Ascending aorta (tissue), 2 donors: ENCODE measurements at regions not wholly inside any gene's neighbourhood (a gene's known extent, or its start where the extent isn't known, plus 50 kb on each side); places are given as distances from the start of the nearest gene placed in this dataset.

ENCODE experiments used
- DNase-seq, 2 donors: peaks; one replicate each; pipeline ENCODE4 v3.0.0-alpha.2; 2019; ENCODE audit warnings: low spot score in 2 of 2
- H3K27ac ChIP-seq, 2 donors: fragments of 200-600 bp; sonication (generic); one replicate each; pipeline ENCODE4 v1.5.1; 2016 to 2017; ENCODE audit warnings: mild to moderate bottlenecking in 1 of 2
- H3K27me3 ChIP-seq: fragments of 200-600 bp; sonication (generic); one replicate; pipeline ENCODE4 v1.5.1; 2017
- H3K36me3 ChIP-seq, 2 donors: fragments of 200-600 bp; sonication (generic); one replicate each; pipeline ENCODE4 v1.5.1; 2016
- H3K4me1 ChIP-seq, 2 donors: fragments of 200-600 bp; sonication (generic); one replicate each; pipeline ENCODE4 v1.5.1; 2016 to 2017; ENCODE audit warnings: mild to moderate bottlenecking in 1 of 2
- H3K4me3 ChIP-seq, 2 donors: fragments of 200-600 bp; sonication (generic); one replicate each; pipeline ENCODE4 v1.5.1; 2016 to 2017; ENCODE audit warnings: mild to moderate bottlenecking in 1 of 2
- H3K9me3 ChIP-seq, 2 donors: fragments of 200-600 bp; sonication (generic); one replicate each; pipeline ENCODE4 v1.5.1; 2016
- CTCF ChIP-seq, 3 experiments: fragments of 200-600 bp in 2 of 3; fragments of 450-650 bp in 1 of 3; sonication (generic) in 2 of 3; IDR thresholded peaks; one replicate each; pipeline ENCODE4 v1.5.1; 2016 to 2019; ENCODE audit warnings: antibody characterized with exemption in 3 of 3, mild to moderate bottlenecking in 1 of 3, moderate library complexity in 1 of 3
- intact Hi-C: fragments of 100-400 bp; cut with DNase I; formaldehyde crosslinking; loops from one replicate; pipeline ENCODE4 v1.15.1; 2023

DNA sequence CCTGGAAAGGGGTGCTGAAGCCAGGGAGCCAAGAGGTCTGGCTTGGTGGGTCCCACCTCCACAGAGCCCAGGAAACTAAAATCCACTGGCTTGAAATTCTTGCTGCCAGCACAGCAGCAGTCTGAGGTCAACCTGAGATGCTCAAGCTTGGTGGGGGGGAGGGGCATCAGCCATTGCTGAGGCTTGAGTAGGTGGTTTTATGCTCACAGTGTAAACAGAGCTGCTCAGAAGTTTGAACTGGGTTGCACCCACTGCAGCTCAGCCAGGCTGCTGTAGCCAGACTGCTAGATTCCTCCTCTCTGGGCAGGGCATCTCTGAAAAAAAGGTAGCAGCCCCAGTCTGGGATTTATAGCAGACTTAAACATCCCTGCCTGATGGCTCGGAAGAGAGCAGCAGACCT, 55.5 kb upstream of the FBXL17 start:
- no peak for TF ChIP-seq CTCF (IDR thresholded peaks at IDR 0.05)
- Histone ChIP-seq H3K4me1 (no peaks in the 10 kb centered on the region), H3K27ac (no peak overlapping the region), H3K27me3 (no peaks in the 10 kb centered on the region), H3K4me3 (no peak overlapping the region), H3K36me3 (no peaks in the 10 kb centered on the region), H3K9me3 (no peaks in the 10 kb centered on the region)
- DNase-seq, result no peak
- intact Hi-C loops, result no loop called here

DNA sequence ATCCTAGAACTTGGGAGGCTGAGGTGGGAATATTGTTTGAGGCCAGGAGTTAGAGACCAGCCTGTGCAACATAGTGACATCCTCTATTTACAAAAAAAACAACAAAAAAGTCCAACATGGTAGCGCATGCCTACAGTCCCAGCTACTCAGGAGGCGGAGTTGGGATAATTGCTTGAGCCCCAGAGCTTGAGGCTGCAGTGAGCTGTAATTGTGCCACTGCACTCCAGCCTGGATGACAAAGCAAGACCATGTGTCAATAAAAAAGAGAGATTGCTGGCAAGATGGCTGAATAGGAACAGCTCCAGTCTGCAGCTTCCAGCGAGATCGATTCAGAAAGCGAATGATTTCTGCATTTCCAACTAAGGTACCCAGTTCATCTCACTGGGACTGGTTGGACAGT, 54.8 kb upstream of the FBXL17 start:
- Histone ChIP-seq H3K27ac (no peak overlapping the region), H3K9me3 (no peaks in the 10 kb centered on the region), H3K36me3 (no peaks in the 10 kb centered on the region), H3K4me3 (no peak overlapping the region), H3K27me3 (no peaks in the 10 kb centered on the region), H3K4me1 (no peaks in the 10 kb centered on the region)
- intact Hi-C loops, result no loop called here
- DNase-seq, result no peak
- TF ChIP-seq CTCF (IDR thresholded peaks at IDR 0.05), result no peak

DNA sequence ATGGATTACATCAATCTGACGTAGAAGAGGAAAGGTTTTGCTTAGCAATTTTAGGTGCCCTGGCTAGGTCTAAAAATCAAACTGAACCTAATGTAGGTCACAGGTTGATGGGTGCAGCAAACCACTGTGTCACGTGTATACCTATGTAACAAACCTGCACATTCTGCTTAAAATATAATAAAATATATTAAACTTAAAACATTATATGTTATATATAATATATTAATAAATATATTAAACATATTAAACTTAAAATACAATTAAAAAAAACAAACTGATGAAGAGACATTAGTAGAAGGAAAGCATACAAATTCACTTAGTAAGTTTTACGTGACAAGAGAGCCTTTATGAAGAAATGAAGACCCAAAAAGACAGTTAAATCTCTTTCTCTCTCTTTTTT, 51.7 kb upstream of the FBXL17 start:
- intact Hi-C loops, result no loop called here

DNA sequence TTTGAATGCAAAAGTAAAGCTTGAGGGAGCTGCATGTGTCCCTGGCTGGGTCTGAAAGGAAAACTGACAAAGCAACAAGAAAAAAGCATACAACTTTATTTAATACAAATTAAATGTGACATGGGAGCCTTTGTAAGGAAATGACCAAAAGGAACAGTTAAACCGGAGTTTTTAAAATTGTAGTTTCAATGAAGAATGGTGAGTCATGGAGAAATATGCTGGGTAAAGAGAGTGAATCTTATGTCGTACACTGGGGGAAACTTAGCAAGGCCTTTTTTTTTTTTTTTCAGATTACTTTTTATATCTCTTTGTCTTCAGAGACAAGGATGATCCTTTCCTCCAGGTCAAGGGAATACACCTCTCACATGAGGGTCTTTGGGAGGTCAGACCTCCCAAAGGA, 50.1 kb upstream of the FBXL17 start:
- no peaks in the 10 kb centered on the region for H3K27me3 ChIP-seq
- no peak for DNase-seq
- H3K9me3 ChIP-seq, result no peaks in the 10 kb centered on the region
- no peak for TF ChIP-seq CTCF (IDR thresholded peaks at IDR 0.05)
- no peak overlapping the region for H3K27ac ChIP-seq
- no peaks in the 10 kb centered on the region for H3K4me1 ChIP-seq
- no peaks in the 10 kb centered on the region for H3K36me3 ChIP-seq
- no peak overlapping the region for H3K4me3 ChIP-seq
- intact Hi-C loops, result no loop called here

More for the DNA sequence above, 51.7 kb upstream of the FBXL17 start:
- no peaks in the 10 kb centered on the region for H3K27me3 ChIP-seq
- H3K4me3 ChIP-seq, result no peak overlapping the region
- H3K9me3 ChIP-seq, result no peaks in the 10 kb centered on the region
- H3K36me3 ChIP-seq, result no peaks in the 10 kb centered on the region
- H3K27ac ChIP-seq, result no peak overlapping the region
- H3K4me1 ChIP-seq, result no peaks in the 10 kb centered on the region
- no peak for TF ChIP-seq CTCF (IDR thresholded peaks at IDR 0.05)
- no peak for DNase-seq
